Loucy (cell line): ENCODE measurements at regions not wholly inside any gene's neighbourhood (a gene's known extent, or its start where the extent isn't known, plus 50 kb on each side); places are given as distances from the start of the nearest gene placed in this dataset.

ENCODE experiments used
- H2AFZ ChIP-seq: fragments of 200-600 bp; sonication (generic); 2 replicates; pipeline ENCODE4 v1.6.0; 2016; ENCODE audit warnings: antibody characterized with exemption, mild to moderate bottlenecking, low read length, moderate library complexity
- H3F3A ChIP-seq: fragments of 200-600 bp; 2 replicates; pipeline ENCODE4 v1.6.0; 2016; ENCODE audit warnings: antibody characterized with exemption, low read depth, mild to moderate bottlenecking
- H3K27me3 ChIP-seq: fragments of 200-600 bp; sonication (generic); 2 replicates; pipeline ENCODE4 v1.6.1; 2014; ENCODE audit warnings: low read length, mild to moderate bottlenecking; ENCODE audit not compliant: insufficient read depth, poor library complexity, severe bottlenecking
- H3K36me3 ChIP-seq: fragments of 200-600 bp; sonication (generic); 2 replicates; pipeline ENCODE4 v1.6.1; 2016; ENCODE audit warnings: low read length; ENCODE audit not compliant: insufficient read depth
- H3K4me1 ChIP-seq: fragments of 200-600 bp; sonication (generic); 2 replicates; pipeline ENCODE4 v1.5.1; 2014; ENCODE audit warnings: low read length, mild to moderate bottlenecking; ENCODE audit not compliant: insufficient read depth, poor library complexity, severe bottlenecking
- H3K4me2 ChIP-seq: fragments of 200-600 bp; sonication (generic); 2 replicates; pipeline ENCODE4 v1.6.0; 2014; ENCODE audit warnings: antibody characterized with exemption, low read length, low read depth, mild to moderate bottlenecking; ENCODE audit not compliant: poor library complexity, severe bottlenecking
- H3K4me3 ChIP-seq: fragments of 200-600 bp; sonication (generic); 2 replicates; pipeline ENCODE4 v1.5.1; 2014; ENCODE audit warnings: low read length, mild to moderate bottlenecking, mixed read lengths; ENCODE audit not compliant: poor library complexity, severe bottlenecking
- H3K79me2 ChIP-seq: fragments of 200-600 bp; sonication (generic); 2 replicates; pipeline ENCODE4 v1.6.1; 2014; ENCODE audit warnings: low read length; ENCODE audit not compliant: insufficient read depth
- H3K9ac ChIP-seq: fragments of 200-600 bp; sonication (generic); 2 replicates; pipeline ENCODE4 v1.6.0; 2014; ENCODE audit warnings: mild to moderate bottlenecking, low read depth, low read length, moderate library complexity; ENCODE audit not compliant: poor library complexity, severe bottlenecking
- H3K9me2 ChIP-seq: fragments of 200-600 bp; sonication (generic); replicated peaks from 2 replicates; pipeline ENCODE4 v1.6.1; 2016; ENCODE audit warnings: low read depth, low read length, mixed read lengths
- H3K9me3 ChIP-seq: fragments of 200-600 bp; sonication (generic); 2 replicates; pipeline ENCODE4 v1.6.1; 2014; ENCODE audit warnings: mild to moderate bottlenecking, antibody characterized with exemption, low read length, low read depth; ENCODE audit not compliant: insufficient read depth
- H4K20me1 ChIP-seq: fragments of 200-600 bp; sonication (generic); 2 replicates; pipeline ENCODE4 v1.6.0; 2014; ENCODE audit warnings: antibody characterized with exemption, low read length, mild to moderate bottlenecking; ENCODE audit not compliant: insufficient read depth, poor library complexity, severe bottlenecking
- CTCF ChIP-seq: fragments of 200-600 bp; sonication (generic); conservative IDR thresholded peaks from 2 replicates; pipeline ENCODE4 v1.5.1; 2014; ENCODE audit warnings: mild to moderate bottlenecking, antibody characterized with exemption, low read length
- EZH2phosphoT487 ChIP-seq: fragments of 200-600 bp; IDR thresholded peaks from 2 replicates; pipeline ENCODE4 v1.6.1; 2018; ENCODE audit warnings: antibody characterized with exemption, mild to moderate bottlenecking, moderate library complexity, borderline replicate concordance

DNA sequence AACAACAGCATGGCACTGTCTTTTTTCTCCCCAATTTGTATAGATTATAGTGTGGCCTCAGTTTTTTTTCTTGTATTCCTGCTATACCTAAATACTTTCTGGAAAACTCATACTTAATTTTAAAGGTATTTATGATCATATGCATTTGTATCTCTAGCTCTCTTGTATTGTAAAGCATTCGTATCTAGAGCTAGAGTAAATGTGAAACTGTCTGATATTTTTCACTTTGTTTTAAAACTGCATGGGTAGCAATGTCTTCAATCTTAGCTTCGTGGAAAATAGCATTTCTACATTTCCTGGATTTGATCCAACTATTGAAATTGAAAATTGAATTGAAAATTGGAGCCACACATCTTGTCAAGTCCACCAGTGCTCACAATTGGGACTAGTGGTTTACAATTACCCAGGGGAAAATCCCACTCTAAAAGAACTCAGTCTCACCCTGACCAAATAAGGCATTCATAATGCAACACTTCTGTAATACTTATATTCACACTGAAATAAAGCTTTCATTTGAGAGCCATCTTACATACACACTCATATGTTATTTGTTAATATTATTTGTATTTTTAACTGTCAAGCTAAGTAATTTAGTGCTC lies 51.3 kb upstream of the KLF6 start:
- no peaks in the 10 kb centered on the region for H3K4me1 ChIP-seq
- no peaks in the 10 kb centered on the region for H3K9me2 ChIP-seq
- no peak overlapping the region for H2AFZ ChIP-seq
- no peak for TF ChIP-seq EZH2phosphoT487
- no peak for TF ChIP-seq CTCF
- no peaks in the 10 kb centered on the region for H3K9me3 ChIP-seq
- H3F3A ChIP-seq, result no peaks in the 10 kb centered on the region
- no peak overlapping the region for H3K4me2 ChIP-seq
- H3K79me2 ChIP-seq, result no peaks in the 10 kb centered on the region
- no peaks in the 10 kb centered on the region for H3K27me3 ChIP-seq
- no peaks in the 10 kb centered on the region for H4K20me1 ChIP-seq
- H3K4me3 ChIP-seq, result no peak overlapping the region
- H3K9ac ChIP-seq, result no peak overlapping the region
- no peaks in the 10 kb centered on the region for H3K36me3 ChIP-seq

DNA sequence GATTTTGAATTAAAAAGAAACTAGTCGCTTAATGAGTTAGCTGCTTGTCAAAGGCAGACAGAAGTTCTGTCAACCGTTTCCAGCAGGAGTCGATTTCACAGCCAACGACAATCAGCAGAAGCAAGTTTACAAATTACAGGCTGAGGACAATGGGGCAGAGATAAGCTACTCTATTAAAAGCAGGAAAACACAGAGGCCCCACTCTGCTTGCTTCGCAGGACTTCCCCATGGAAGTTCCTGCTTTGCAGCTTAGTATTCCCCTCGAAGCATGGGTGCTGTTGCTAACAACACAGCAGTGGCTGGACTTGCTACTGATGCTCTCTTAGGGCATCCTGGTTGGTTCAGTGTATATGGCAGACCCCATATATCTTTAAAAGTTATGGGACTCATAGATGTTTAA lies 50.8 kb upstream of the KLF6 start:
- no peaks in the 10 kb centered on the region for H3K9me2 ChIP-seq
- H3K4me1 ChIP-seq, result no peaks in the 10 kb centered on the region
- H3K4me2 ChIP-seq, result no peak overlapping the region
- H2AFZ ChIP-seq, result no peak overlapping the region
- no peaks in the 10 kb centered on the region for H3F3A ChIP-seq
- no peaks in the 10 kb centered on the region for H3K9me3 ChIP-seq
- no peaks in the 10 kb centered on the region for H3K79me2 ChIP-seq
- H4K20me1 ChIP-seq, result no peaks in the 10 kb centered on the region
- H3K4me3 ChIP-seq, result no peak overlapping the region
- no peak overlapping the region for H3K9ac ChIP-seq
- no peak for TF ChIP-seq EZH2phosphoT487
- TF ChIP-seq CTCF, result no peak
- H3K36me3 ChIP-seq, result no peaks in the 10 kb centered on the region
- H3K27me3 ChIP-seq, result no peaks in the 10 kb centered on the region

DNA sequence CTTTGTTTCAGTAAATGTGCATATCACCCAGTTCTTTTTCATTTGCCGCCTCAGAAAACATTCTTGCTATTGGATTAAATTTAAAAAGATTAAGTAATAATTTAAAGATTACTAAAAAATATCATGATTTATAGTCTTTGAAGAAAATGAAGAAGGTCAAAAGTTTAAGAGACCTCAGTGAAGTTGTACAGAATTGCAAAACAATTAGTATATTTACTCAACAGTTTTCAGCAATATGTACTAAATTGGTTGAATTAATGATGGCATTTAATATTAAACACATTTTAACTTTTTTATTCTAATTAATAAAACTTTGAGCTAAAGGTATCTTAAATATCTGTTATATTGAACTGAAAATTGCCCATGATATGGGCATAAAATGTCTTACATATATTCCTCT lies 49.9 kb upstream of the KLF6 start:
- Histone ChIP-seq H4K20me1 (no peaks in the 10 kb centered on the region), H3F3A (no peaks in the 10 kb centered on the region), H3K9ac (no peak overlapping the region), H3K9me2 (no peaks in the 10 kb centered on the region), H2AFZ (no peak overlapping the region), H3K79me2 (no peaks in the 10 kb centered on the region), H3K36me3 (no peaks in the 10 kb centered on the region), H3K27me3 (no peaks in the 10 kb centered on the region), H3K4me2 (no peak overlapping the region), H3K9me3 (no peaks in the 10 kb centered on the region), H3K4me1 (no peaks in the 10 kb centered on the region), H3K4me3 (no peak overlapping the region)
- TF ChIP-seq EZH2phosphoT487 (no peak), CTCF (no peak)
